22Rv1 (cell line): ENCODE measurements at regions not wholly inside any gene's neighbourhood (a gene's known extent, or its start where the extent isn't known, plus 50 kb on each side); places are given as distances from the start of the nearest gene placed in this dataset.

Source experiments
- H3K27ac ChIP-seq: fragments of 450-650 bp; 2 replicates; pipeline ENCODE4 v1.5.1; 2017
- CTCF ChIP-seq: fragments of 450-650 bp; IDR thresholded peaks from 2 replicates; pipeline ENCODE4 v1.5.1; 2017; ENCODE audit warnings: mild to moderate bottlenecking
- ZFX ChIP-seq: fragments of 450-650 bp; IDR thresholded peaks from 2 replicates; pipeline ENCODE4 v1.6.1; 2017; ENCODE audit warnings: antibody characterized with exemption, borderline replicate concordance

GRCh38 chr14:43483415-43483814 lies 1023.7 kb downstream of the FSCB start:
- TF ChIP-seq CTCF = no peak
- no peak for TF ChIP-seq ZFX
- no peak overlapping the region for H3K27ac ChIP-seq

DNA sequence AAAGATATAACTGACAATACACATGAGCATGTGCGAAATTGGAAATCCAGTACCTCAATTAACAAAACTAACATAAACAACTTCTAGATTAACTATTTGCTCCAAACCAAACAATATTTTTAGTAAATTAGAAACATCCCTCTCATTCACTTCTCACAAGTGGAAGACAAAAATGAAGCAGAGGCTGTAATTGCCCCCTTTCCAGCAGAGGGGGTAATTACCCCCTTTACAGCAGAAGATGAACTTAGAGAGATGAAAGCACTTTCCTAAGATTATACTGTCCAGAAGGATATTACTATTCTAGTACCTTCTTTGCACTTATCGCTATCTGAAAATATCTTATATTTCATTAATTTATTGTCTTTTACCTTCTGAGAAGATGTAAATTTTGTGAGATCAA lies 1025.2 kb downstream of the FSCB start:
- H3K27ac ChIP-seq = no peak overlapping the region
- no peak for TF ChIP-seq ZFX
- TF ChIP-seq CTCF = no peak

GRCh38 chr14:43480976-43481375 lies 1026.1 kb downstream of the FSCB start:
- TF ChIP-seq ZFX = no peak
- TF ChIP-seq CTCF = no peak
- H3K27ac ChIP-seq = no peak overlapping the region

- TF ChIP-seq ZFX (no peak), CTCF (no peak)
- no peak overlapping the region for H3K27ac ChIP-seq
Measured at GRCh38 chr14:43479596-43480195, 1027.4 kb downstream of the FSCB start.

GRCh38 chr14:43476822-43477221 lies 1030.3 kb downstream of the FSCB start:
- H3K27ac ChIP-seq = no peak overlapping the region
- TF ChIP-seq CTCF = no peak
- TF ChIP-seq ZFX = no peak

GRCh38 chr14:43475757-43476156 lies 1031.3 kb downstream of the FSCB start:
- TF ChIP-seq CTCF (no peak), ZFX (no peak)
- peak overlapping the region; percentile 56 for H3K27ac ChIP-seq

- peak overlapping the region; percentile 55 for H3K27ac ChIP-seq
- no peak for TF ChIP-seq CTCF
- no peak for TF ChIP-seq ZFX
Measured at GRCh38 chr14:43471595-43471994, 1035.5 kb downstream of the FSCB start.
